HG03469 (cell line): ENCODE measurements at regions not wholly inside any gene's neighbourhood (a gene's known extent, or its start where the extent isn't known, plus 50 kb on each side); places are given as distances from the start of the nearest gene placed in this dataset.

ENCODE experiments used
- ATAC-seq: cut with Tn5 transposase; IDR thresholded peaks from one replicate; pipeline ENCODE4 v1.9.1; 2021; ENCODE audit warnings: mild to moderate bottlenecking, moderate library complexity, moderate number of reproducible peaks; ENCODE audit not compliant: unreplicated experiment

- ATAC-seq, result no peak
These were observed 833.6 kb upstream of the SOX9 start for GRCh38 chr17:71287071-71287823.

GRCh38 chr17:71292006-71292405 is 828.8 kb upstream of the SOX9 start:
- no peak for ATAC-seq

GRCh38 chr17:71296005-71296404 is 824.8 kb upstream of the SOX9 start:
- ATAC-seq, result no peak

GRCh38 chr17:71301063-71301462 is 819.8 kb upstream of the SOX9 start:
- ATAC-seq, result no peak

- ATAC-seq, result no peak
These were observed 817.9 kb upstream of the SOX9 start for GRCh38 chr17:71302721-71303549.

GRCh38 chr17:71304498-71305158 is 816.2 kb upstream of the SOX9 start:
- no peak for ATAC-seq

- no peak for ATAC-seq
These were observed 807.0 kb upstream of the SOX9 start for GRCh38 chr17:71313866-71314265.

GRCh38 chr17:71315568-71315967 is 805.3 kb upstream of the SOX9 start:
- ATAC-seq, result no peak

GRCh38 chr17:71316176-71316897 is 804.5 kb upstream of the SOX9 start:
- ATAC-seq, result no peak

GRCh38 chr17:71320009-71320796 is 800.6 kb upstream of the SOX9 start:
- ATAC-seq, result no peak

- ATAC-seq, result no peak
These were observed 795.7 kb upstream of the SOX9 start for GRCh38 chr17:71325117-71325516.

GRCh38 chr17:71325886-71326285 is 794.9 kb upstream of the SOX9 start:
- ATAC-seq, result no peak

- ATAC-seq, result no peak
These were observed 793.3 kb upstream of the SOX9 start for GRCh38 chr17:71327376-71328059.

GRCh38 chr17:71329310-71330098 is 791.3 kb upstream of the SOX9 start:
- no peak for ATAC-seq

GRCh38 chr17:71330099-71330375 is 790.8 kb upstream of the SOX9 start:
- no peak for ATAC-seq

GRCh38 chr17:71331754-71332325 is 789.0 kb upstream of the SOX9 start:
- no peak for ATAC-seq

- no peak for ATAC-seq
These were observed 786.6 kb upstream of the SOX9 start for GRCh38 chr17:71334048-71334751.

GRCh38 chr17:71335212-71335611 is 785.6 kb upstream of the SOX9 start:
- no peak for ATAC-seq
